ENCODE measurements at regions not wholly inside any gene's neighbourhood (a gene's known extent, or its start where the extent isn't known, plus 50 kb on each side); places are given as distances from the start of the nearest gene placed in this dataset.

- TF ChIP-seq, protein P1, sequence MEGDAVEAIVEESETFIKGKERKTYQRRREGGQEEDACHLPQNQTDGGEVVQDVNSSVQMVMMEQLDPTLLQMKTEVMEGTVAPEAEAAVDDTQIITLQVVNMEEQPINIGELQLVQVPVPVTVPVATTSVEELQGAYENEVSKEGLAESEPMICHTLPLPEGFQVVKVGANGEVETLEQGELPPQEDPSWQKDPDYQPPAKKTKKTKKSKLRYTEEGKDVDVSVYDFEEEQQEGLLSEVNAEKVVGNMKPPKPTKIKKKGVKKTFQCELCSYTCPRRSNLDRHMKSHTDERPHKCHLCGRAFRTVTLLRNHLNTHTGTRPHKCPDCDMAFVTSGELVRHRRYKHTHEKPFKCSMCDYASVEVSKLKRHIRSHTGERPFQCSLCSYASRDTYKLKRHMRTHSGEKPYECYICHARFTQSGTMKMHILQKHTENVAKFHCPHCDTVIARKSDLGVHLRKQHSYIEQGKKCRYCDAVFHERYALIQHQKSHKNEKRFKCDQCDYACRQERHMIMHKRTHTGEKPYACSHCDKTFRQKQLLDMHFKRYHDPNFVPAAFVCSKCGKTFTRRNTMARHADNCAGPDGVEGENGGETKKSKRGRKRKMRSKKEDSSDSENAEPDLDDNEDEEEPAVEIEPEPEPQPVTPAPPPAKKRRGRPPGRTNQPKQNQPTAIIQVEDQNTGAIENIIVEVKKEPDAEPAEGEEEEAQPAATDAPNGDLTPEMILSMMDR (IDR thresholded peaks at IDR 0.05), result no peak
- no peak for TF ChIP-seq POLR2A (IDR thresholded peaks at IDR 0.05)
- H3K4me1 ChIP-seq, result no peaks in the 10 kb centered on the region
- H3K9me3 ChIP-seq, result no peaks in the 10 kb centered on the region
- no peak for DNase-seq
- H3K4me3 ChIP-seq, result no peak overlapping the region
- intact Hi-C loops (cut with DNase I; ENCODE audit: low total_unique reads), result no loop called here
- H3K27me3 ChIP-seq, result no peaks in the 10 kb centered on the region
- no peaks in the 10 kb centered on the region for H3K36me3 ChIP-seq
- no peak overlapping the region for H3K27ac ChIP-seq
These were observed 54.4 kb downstream of the NIBAN1 start for GRCh38 chr1:184919892-184920291.

DNA sequence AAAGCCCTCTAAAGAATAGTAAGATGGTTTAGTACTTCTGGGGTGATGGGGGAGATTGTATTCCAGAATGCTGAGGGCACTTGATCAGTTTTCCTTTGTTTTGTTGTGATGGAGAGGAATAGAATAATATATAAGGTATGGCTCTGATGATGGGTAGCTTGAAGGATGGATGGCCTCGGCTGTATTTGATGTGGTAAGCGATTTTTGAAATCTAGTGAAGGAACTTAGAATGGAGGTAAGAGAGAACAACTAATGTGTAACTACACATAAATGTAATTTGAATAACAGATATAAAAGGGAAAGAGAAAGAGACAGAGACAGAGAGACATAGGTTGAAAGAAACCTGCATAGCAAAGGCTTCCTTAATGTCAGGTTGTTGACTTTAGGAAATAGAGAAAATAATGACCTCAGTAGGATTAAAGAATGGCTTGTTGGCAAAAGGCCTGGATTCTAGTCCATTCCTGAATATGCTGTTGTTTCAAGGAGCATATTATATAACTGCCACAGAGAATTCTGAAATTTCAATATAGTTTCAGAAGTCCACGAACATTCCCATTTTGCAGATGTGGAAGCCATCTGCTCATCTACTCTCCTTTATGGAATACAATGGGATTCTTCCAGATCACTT lies 58.7 kb downstream of the NIBAN1 start:
- no peaks in the 10 kb centered on the region for H3K36me3 ChIP-seq

DNA sequence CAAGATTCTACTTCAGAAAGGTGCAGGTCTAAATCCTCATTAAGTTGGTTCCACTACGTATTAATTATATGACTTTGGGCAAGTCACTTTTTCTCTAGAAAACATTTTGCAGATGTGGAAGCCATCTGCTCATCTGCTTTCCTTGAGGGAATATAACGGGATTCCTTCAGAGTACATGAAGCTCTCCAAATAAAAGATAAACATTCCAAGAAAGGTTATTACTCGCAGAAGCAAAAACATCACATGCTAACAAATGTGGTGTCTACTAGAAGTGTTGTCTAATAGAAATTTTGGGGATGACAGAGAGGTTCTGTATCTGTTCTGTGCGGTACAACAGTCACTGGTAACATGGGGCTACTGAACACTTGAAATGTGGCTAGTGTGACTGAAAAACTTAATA lies 60.2 kb downstream of the NIBAN1 start:
- H3K4me3 ChIP-seq, result no peak overlapping the region
- TF ChIP-seq, protein P1 (IDR thresholded peaks at IDR 0.05), result no peak
- TF ChIP-seq POLR2A (IDR thresholded peaks at IDR 0.05), result no peak
- H3K9me3 ChIP-seq, result no peaks in the 10 kb centered on the region
- peak overlapping the region in 1 of 2 donors; percentile 65 for H3K27ac ChIP-seq
- no peaks in the 10 kb centered on the region for H3K36me3 ChIP-seq
- H3K4me1 ChIP-seq, result no peaks in the 10 kb centered on the region
- no peak for DNase-seq
- intact Hi-C loops (cut with DNase I; ENCODE audit: low total_unique reads), result no loop called here
- no peaks in the 10 kb centered on the region for H3K27me3 ChIP-seq

More for the DNA sequence above, 58.7 kb downstream of the NIBAN1 start:
- Histone ChIP-seq H3K27ac (peak overlapping the region in 1 of 2 donors; percentile 65), H3K9me3 (no peaks in the 10 kb centered on the region), H3K27me3 (no peaks in the 10 kb centered on the region), H3K4me1 (no peaks in the 10 kb centered on the region), H3K4me3 (no peak overlapping the region)
- no peak for DNase-seq
- intact Hi-C loops (cut with DNase I; ENCODE audit: low total_unique reads), result no loop called here
- TF ChIP-seq, protein P1 (IDR thresholded peaks at IDR 0.05), result no peak
- no peak for TF ChIP-seq POLR2A (IDR thresholded peaks at IDR 0.05)

- Histone ChIP-seq H3K9me3 (no peaks in the 10 kb centered on the region), H3K27me3 (no peaks in the 10 kb centered on the region), H3K4me3 (no peak overlapping the region), H3K4me1 (peaks cover 0 to 7% of the 10 kb centered on the region in 2 donors), H3K36me3 (no peaks in the 10 kb centered on the region), H3K27ac (no peak overlapping the region)
- no peak for DNase-seq
- intact Hi-C loops (cut with DNase I; ENCODE audit: low total_unique reads), result no loop called here
- TF ChIP-seq POLR2A (IDR thresholded peaks at IDR 0.05), result no peak
- TF ChIP-seq, protein P1 (IDR thresholded peaks at IDR 0.05), result no peak
These were observed 61.9 kb downstream of the NIBAN1 start for GRCh38 chr1:184912392-184912791.

DNA sequence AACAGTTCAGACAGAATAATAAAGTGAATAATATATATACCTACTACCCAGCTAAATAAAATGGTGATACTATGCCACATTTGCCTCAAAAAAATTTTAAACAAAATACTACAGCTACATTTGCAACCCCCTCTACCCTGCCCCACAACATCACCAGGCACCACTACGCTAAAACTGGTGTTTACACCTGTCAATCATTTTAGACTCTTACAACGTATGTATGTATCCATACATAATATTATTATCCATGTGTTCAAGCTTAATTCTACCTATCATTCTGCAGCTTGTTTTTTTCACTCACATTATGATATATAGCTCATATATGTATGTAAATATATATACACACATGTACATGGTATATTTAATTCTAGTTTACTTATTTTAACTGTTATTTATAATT lies 62.5 kb downstream of the NIBAN1 start:
- Histone ChIP-seq H3K4me1 (peaks cover 0 to 7% of the 10 kb centered on the region in 2 donors), H3K4me3 (no peak overlapping the region), H3K36me3 (no peaks in the 10 kb centered on the region), H3K9me3 (no peaks in the 10 kb centered on the region), H3K27me3 (no peaks in the 10 kb centered on the region), H3K27ac (no peak overlapping the region)
- no peak for DNase-seq
- intact Hi-C loops (cut with DNase I; ENCODE audit: low total_unique reads), result no loop called here
- TF ChIP-seq POLR2A (IDR thresholded peaks at IDR 0.05), result no peak
- TF ChIP-seq, protein P1 (IDR thresholded peaks at IDR 0.05), result no peak

Measured in uterus (tissue), 3 donors.